SK-N-SH treated with all-trans-retinoic acid at 6 μM for 48 hours (cell line): ENCODE measurements at regions not wholly inside any gene's neighbourhood (a gene's known extent, or its start where the extent isn't known, plus 50 kb on each side); places are given as distances from the start of the nearest gene placed in this dataset.

Experiments
- ATAC-seq: fragments of 200-7000 bp; cut with Tn5 transposase; 3 replicates; pipeline ENCODE4 v1.9.1; 2020; ENCODE audit warnings: mild to moderate bottlenecking, moderate library complexity
- ARNTL ChIP-seq: fragments of 450-650 bp; formaldehyde crosslinking; IDR thresholded peaks from 2 replicates; pipeline ENCODE4 v1.5.0; 2020; ENCODE audit warnings: low read depth, mild to moderate bottlenecking, moderate library complexity, borderline replicate concordance
- BACH2 ChIP-seq: fragments of 250-450 bp; sonication (Bioruptor Pico); IDR thresholded peaks from 2 replicates; pipeline ENCODE4 v1.9.0; 2021; ENCODE audit warnings: mild to moderate bottlenecking, borderline replicate concordance
- CREB5 ChIP-seq: fragments of 250-450 bp; sonication (Bioruptor Pico); IDR thresholded peaks from 2 replicates; pipeline ENCODE4 v1.5.1; 2020; ENCODE audit warnings: low read depth, mild to moderate bottlenecking, moderate library complexity
- CSRNP3 ChIP-seq: fragments of 250-450 bp; sonication (Bioruptor Pico); IDR thresholded peaks from 2 replicates; pipeline ENCODE4 v1.5.1; 2021; ENCODE audit warnings: mild to moderate bottlenecking, moderate library complexity
- ESRRG ChIP-seq: fragments of 250-450 bp; sonication (Bioruptor Pico); IDR thresholded peaks from 2 replicates; pipeline ENCODE4 v1.6.1; 2021; ENCODE audit warnings: mild to moderate bottlenecking
- GLIS3 ChIP-seq: fragments of 250-450 bp; sonication (Bioruptor Pico); IDR thresholded peaks from 2 replicates; pipeline ENCODE4 v1.5.0; 2020; ENCODE audit warnings: mild to moderate bottlenecking, moderate library complexity
- ISL1 ChIP-seq: fragments of 250-450 bp; sonication (Bioruptor Pico); IDR thresholded peaks from 2 replicates; pipeline ENCODE4 v2.1.2; 2022; ENCODE audit warnings: mild to moderate bottlenecking, moderate library complexity
- OSR1 ChIP-seq: fragments of 250-450 bp; sonication (Bioruptor Pico); IDR thresholded peaks from 2 replicates; pipeline ENCODE4 v1.8.0; 2022; ENCODE audit warnings: moderate library complexity, mild to moderate bottlenecking, inconsistent platforms
- PATZ1 ChIP-seq: fragments of 250-450 bp; sonication (Bioruptor Pico); IDR thresholded peaks from 2 replicates; pipeline ENCODE4 v1.8.0; 2020; ENCODE audit warnings: mild to moderate bottlenecking, moderate library complexity, borderline replicate concordance
- POU6F1 ChIP-seq: fragments of 250-450 bp; sonication (Bioruptor Pico); IDR thresholded peaks from 2 replicates; pipeline ENCODE4 v1.8.0; 2021; ENCODE audit warnings: low read depth, mild to moderate bottlenecking, moderate library complexity, borderline replicate concordance
- PPARA ChIP-seq: fragments of 250-450 bp; sonication (Bioruptor Pico); IDR thresholded peaks from 2 replicates; pipeline ENCODE4 v1.5.0; 2020; ENCODE audit warnings: mild to moderate bottlenecking, borderline replicate concordance
- RARB ChIP-seq: fragments of 250-450 bp; sonication (Bioruptor Pico); IDR thresholded peaks from 2 replicates; pipeline ENCODE4 v1.8.0; 2021; ENCODE audit warnings: mild to moderate bottlenecking, moderate library complexity
- SNAI2 ChIP-seq: fragments of 250-450 bp; sonication (Bioruptor Pico); IDR thresholded peaks from 2 replicates; pipeline ENCODE4 v1.5.0; 2020; ENCODE audit warnings: mild to moderate bottlenecking, moderate library complexity
- TCF4 ChIP-seq: fragments of 250-450 bp; sonication (Bioruptor Pico); IDR thresholded peaks from 2 replicates; pipeline ENCODE4 v1.8.0; 2021; ENCODE audit warnings: mild to moderate bottlenecking, moderate library complexity, borderline replicate concordance
- TOX ChIP-seq: fragments of 250-450 bp; sonication (Bioruptor Pico); IDR thresholded peaks from 2 replicates; pipeline ENCODE4 v1.8.0; 2021; ENCODE audit warnings: mild to moderate bottlenecking, moderate library complexity, borderline replicate concordance
- TSHZ2 ChIP-seq: fragments of 250-450 bp; sonication (Bioruptor Pico); IDR thresholded peaks from 2 replicates; pipeline ENCODE4 v1.5.0; 2020; ENCODE audit warnings: mild to moderate bottlenecking, moderate library complexity
- ZC3H10 ChIP-seq: fragments of 250-450 bp; sonication (Bioruptor Pico); IDR thresholded peaks from 2 replicates; pipeline ENCODE4 v1.5.1; 2021; ENCODE audit warnings: mild to moderate bottlenecking, moderate library complexity
- ZFP30 ChIP-seq: fragments of 450-650 bp; formaldehyde crosslinking; IDR thresholded peaks from 2 replicates; pipeline ENCODE4 v1.5.0; 2022; ENCODE audit warnings: mild to moderate bottlenecking, moderate library complexity
- ZNF565 ChIP-seq: fragments of 450-650 bp; formaldehyde crosslinking; conservative IDR thresholded peaks from 2 replicates; pipeline ENCODE4 v1.5.0; 2020; ENCODE audit warnings: low read depth, mild to moderate bottlenecking, moderate library complexity
- ZNF8 ChIP-seq: fragments of 450-650 bp; formaldehyde crosslinking; IDR thresholded peaks from 2 replicates; pipeline ENCODE4 v1.5.0; 2020; ENCODE audit warnings: mild to moderate bottlenecking, moderate library complexity

GRCh38 chrX:115373308-115373707, 83.8 kb downstream of the LUZP4 start:
- TF ChIP-seq ESRRG (CRISPR knock-in tag): no peak
- TF ChIP-seq TOX (CRISPR knock-in tag): no peak
- no peak for TF ChIP-seq CREB5
- TF ChIP-seq ZNF8 (CRISPR knock-in tag): no peak
- TF ChIP-seq BACH2 (CRISPR knock-in tag): no peak
- TF ChIP-seq ZC3H10 (CRISPR knock-in tag): no peak
- no peak for TF ChIP-seq TCF4 (CRISPR knock-in tag)
- no peak for TF ChIP-seq GLIS3
- no peak for ATAC-seq

GRCh38 chrX:115378471-115378870, 89.0 kb downstream of the LUZP4 start:
- TF ChIP-seq GLIS3 (no peak), ZC3H10 (CRISPR knock-in tag) (no peak), ZFP30 (CRISPR knock-in tag) (no peak), ZNF8 (CRISPR knock-in tag) (no peak), TCF4 (CRISPR knock-in tag) (no peak), OSR1 (no peak), ESRRG (CRISPR knock-in tag) (no peak), ZNF565 (CRISPR knock-in tag) (no peak), ISL1 (CRISPR knock-in tag) (no peak), PATZ1 (CRISPR knock-in tag) (no peak), POU6F1 (no peak), CSRNP3 (CRISPR knock-in tag) (no peak), PPARA (CRISPR knock-in tag) (no peak)
- TF ChIP-seq, all 23 proteins: peak for 0

GRCh38 chrX:115387327-115387726, 97.8 kb downstream of the LUZP4 start:
- TF ChIP-seq ZFP30 (CRISPR knock-in tag) (no peak), SNAI2 (no peak), ZNF8 (CRISPR knock-in tag) (no peak), ZNF565 (CRISPR knock-in tag) (no peak), OSR1 (no peak), RARB (CRISPR knock-in tag) (no peak), ARNTL (no peak), CREB5 (no peak), PPARA (CRISPR knock-in tag) (no peak), TSHZ2 (CRISPR knock-in tag) (no peak), TCF4 (CRISPR knock-in tag) (no peak), ISL1 (CRISPR knock-in tag) (no peak), POU6F1 (no peak), ZC3H10 (CRISPR knock-in tag) (no peak)
- ATAC-seq: no peak

More at GRCh38 chrX:115378471-115378870, 89.0 kb downstream of the LUZP4 start:
- peak; percentile 49; the same call in 2 of the 3 replicates for ATAC-seq
